GM19455 (cell line): ENCODE measurements at regions not wholly inside any gene's neighbourhood (a gene's known extent, or its start where the extent isn't known, plus 50 kb on each side); places are given as distances from the start of the nearest gene placed in this dataset.

Source experiments
- ATAC-seq: cut with Tn5 transposase; IDR thresholded peaks from one replicate; pipeline ENCODE4 v1.9.1; 2021; ENCODE audit not compliant: unreplicated experiment

- no peak for ATAC-seq
Measured at GRCh38 chr12:23431006-23431405, 518.5 kb downstream of the SOX5 start.

- no peak for ATAC-seq
Measured at GRCh38 chr12:23433121-23433520, 516.3 kb downstream of the SOX5 start.

- no peak for ATAC-seq
Measured at GRCh38 chr12:23434154-23434553, 515.3 kb downstream of the SOX5 start.

GRCh38 chr12:23446746-23447145 lies 502.7 kb downstream of the SOX5 start:
- ATAC-seq, result no peak

GRCh38 chr12:23450810-23451209 lies 498.7 kb downstream of the SOX5 start:
- no peak for ATAC-seq

- ATAC-seq, result no peak
Measured at GRCh38 chr12:23455283-23455682, 494.2 kb downstream of the SOX5 start.

GRCh38 chr12:23458640-23459039 lies 490.8 kb downstream of the SOX5 start:
- ATAC-seq, result no peak

GRCh38 chr12:23462546-23462945 lies 486.9 kb downstream of the SOX5 start:
- no peak for ATAC-seq

GRCh38 chr12:23463172-23463571 lies 486.3 kb downstream of the SOX5 start:
- ATAC-seq, result no peak

- no peak for ATAC-seq
Measured at GRCh38 chr12:23464241-23464812, 485.1 kb downstream of the SOX5 start.

- no peak for ATAC-seq
Measured at GRCh38 chr12:23472329-23472971, 477.0 kb downstream of the SOX5 start.

- no peak for ATAC-seq
Measured at GRCh38 chr12:23473071-23473470, 476.4 kb downstream of the SOX5 start.

GRCh38 chr12:23474438-23474976 lies 475.0 kb downstream of the SOX5 start:
- ATAC-seq, result no peak
